WTC11 (cell line): ENCODE measurements at regions not wholly inside any gene's neighbourhood (a gene's known extent, or its start where the extent isn't known, plus 50 kb on each side); places are given as distances from the start of the nearest gene placed in this dataset.
"Not testable (repeated sequence)": the region's sequence is repeated elsewhere in the genome, so short reads cannot be mapped to it uniquely, and the experiment has no call there.

ENCODE experiments used
- ATAC-seq: fragments of 200-7000 bp; cut with Tn5 transposase; 2 replicates; pipeline ENCODE4 v1.10.0; 2021; ENCODE audit warnings: mild to moderate bottlenecking, moderate library complexity
- CTCF ChIA-PET: fragments of 300-600 bp; sonication (Branson Sonifier 250); formaldehyde crosslinking; loops from one replicate; lab custom pipeline; 2021; ENCODE audit warnings: antibody characterized with exemption; lab: Charles Lee
- POLR2A ChIA-PET: fragments of 350-600 bp; sonication (Branson Sonifier 250); formaldehyde crosslinking; loops from one replicate; lab custom pipeline; 2021; ENCODE audit warnings: antibody characterized with exemption; lab: Charles Lee
- DNase-seq: peaks from one replicate; pipeline ENCODE4 v3.0.0; 2021; ENCODE audit warnings: low spot score
- H3K27ac Mint-ChIP-seq: 2 replicates; pipeline ENCODE4 v1.8.0; 2021; ENCODE audit warnings: mixed read lengths
- H3K27me3 Mint-ChIP-seq: 2 replicates; pipeline ENCODE4 v1.8.0; 2021; ENCODE audit warnings: low read depth, mild to moderate bottlenecking, moderate library complexity, mixed read lengths
- H3K36me3 Mint-ChIP-seq: 2 replicates; pipeline ENCODE4 v1.8.0; 2021; ENCODE audit warnings: mixed read lengths
- H3K4me1 Mint-ChIP-seq: 2 replicates; pipeline ENCODE4 v1.8.0; 2022; ENCODE audit warnings: mixed read lengths
- H3K4me3 Mint-ChIP-seq: 2 replicates; pipeline ENCODE4 v1.8.0; 2021; ENCODE audit warnings: mild to moderate bottlenecking, moderate library complexity, mixed read lengths
- H3K9me3 Mint-ChIP-seq: 2 replicates; pipeline ENCODE4 v1.8.0; 2021; ENCODE audit warnings: mixed read lengths
- E2F1 ChIP-seq: sonication (generic); formaldehyde crosslinking; IDR thresholded peaks from 2 replicates; pipeline ENCODE4 v1.8.0; 2022; ENCODE audit warnings: mild to moderate bottlenecking, missing genetic modification reagents
- ELF4 ChIP-seq: sonication (generic); formaldehyde crosslinking; IDR thresholded peaks from 2 replicates; pipeline ENCODE4 v1.8.1; 2022; ENCODE audit warnings: low read depth, mild to moderate bottlenecking, moderate library complexity, missing genetic modification reagents
- ERG ChIP-seq: fragments of 250-450 bp; sonication (Bioruptor Pico); IDR thresholded peaks from 2 replicates; pipeline ENCODE4 v1.8.0; 2021; ENCODE audit warnings: mild to moderate bottlenecking
- GTF2I ChIP-seq: fragments of 250-450 bp; sonication (Bioruptor Pico); conservative IDR thresholded peaks from 2 replicates; pipeline ENCODE4 v1.4.0; 2021; ENCODE audit warnings: mild to moderate bottlenecking
- IRF2 ChIP-seq: sonication (generic); formaldehyde crosslinking; IDR thresholded peaks from 2 replicates; pipeline ENCODE4 v1.8.0; 2022; ENCODE audit warnings: low read depth, missing genetic modification reagents, borderline replicate concordance
- JAZF1 ChIP-seq: fragments of 250-450 bp; sonication (Bioruptor Pico); IDR thresholded peaks from 2 replicates; pipeline ENCODE4 v1.9.0; 2021; ENCODE audit warnings: moderate library complexity, mild to moderate bottlenecking, inconsistent platforms
- KAT7 ChIP-seq: sonication (generic); formaldehyde crosslinking; IDR thresholded peaks from 2 replicates; pipeline ENCODE4 v1.8.1; 2023; ENCODE audit warnings: missing genetic modification reagents, mild to moderate bottlenecking, borderline replicate concordance
- MYBL2 ChIP-seq: sonication (generic); formaldehyde crosslinking; IDR thresholded peaks from 2 replicates; pipeline ENCODE4 v1.8.1; 2023; ENCODE audit warnings: mild to moderate bottlenecking, moderate library complexity, missing genetic modification reagents
- SMAD3 ChIP-seq: sonication (generic); formaldehyde crosslinking; IDR thresholded peaks from 2 replicates; pipeline ENCODE4 v1.8.0; 2022; ENCODE audit warnings: missing genetic modification reagents, mild to moderate bottlenecking, borderline replicate concordance
- SMAD4 ChIP-seq: sonication (generic); formaldehyde crosslinking; IDR thresholded peaks from 2 replicates; pipeline ENCODE4 v1.8.0; 2022; ENCODE audit warnings: mild to moderate bottlenecking, missing genetic modification reagents
- TEAD4 ChIP-seq: sonication (generic); formaldehyde crosslinking; IDR thresholded peaks from 2 replicates; pipeline ENCODE4 v1.8.0; 2022; ENCODE audit warnings: mild to moderate bottlenecking, missing genetic modification reagents
- ZNF219 ChIP-seq: sonication (generic); formaldehyde crosslinking; IDR thresholded peaks from 2 replicates; pipeline ENCODE4 v1.8.0; 2023; ENCODE audit warnings: missing genetic modification reagents, mild to moderate bottlenecking, borderline replicate concordance
- ZNF317 ChIP-seq: sonication (generic); formaldehyde crosslinking; IDR thresholded peaks from 2 replicates; pipeline ENCODE4 v1.8.1; 2023; ENCODE audit warnings: low read depth, mild to moderate bottlenecking, moderate library complexity, missing genetic modification reagents, borderline replicate concordance
- ZNF416 ChIP-seq: fragments of 250-450 bp; sonication (Bioruptor Pico); IDR thresholded peaks from 2 replicates; pipeline ENCODE4 v1.9.0; 2021; ENCODE audit warnings: mild to moderate bottlenecking, inconsistent platforms
- ZNF671 ChIP-seq: fragments of 250-450 bp; sonication (Bioruptor Pico); IDR thresholded peaks from 2 replicates; pipeline ENCODE4 v1.8.0; 2021; ENCODE audit warnings: mild to moderate bottlenecking
- TF ChIP-seq, protein P1 (sequence below): sonication (generic); formaldehyde crosslinking; IDR thresholded peaks from 2 replicates; pipeline ENCODE4 v1.8.0; 2022; ENCODE audit warnings: missing genetic modification reagents
- TF ChIP-seq, protein P2 (sequence below): sonication (generic); formaldehyde crosslinking; IDR thresholded peaks from 2 replicates; pipeline ENCODE4 v1.8.0; 2022; ENCODE audit warnings: mild to moderate bottlenecking, missing genetic modification reagents
- TF ChIP-seq, protein P3 (sequence below): sonication (generic); formaldehyde crosslinking; IDR thresholded peaks from 2 replicates; pipeline ENCODE4 v1.8.0; 2023; ENCODE audit warnings: missing genetic modification reagents
- TF ChIP-seq, protein P4 (sequence below): sonication (generic); formaldehyde crosslinking; IDR thresholded peaks from 2 replicates; pipeline ENCODE4 v1.8.1; 2023; ENCODE audit warnings: mild to moderate bottlenecking, moderate library complexity, missing genetic modification reagents

DNA sequence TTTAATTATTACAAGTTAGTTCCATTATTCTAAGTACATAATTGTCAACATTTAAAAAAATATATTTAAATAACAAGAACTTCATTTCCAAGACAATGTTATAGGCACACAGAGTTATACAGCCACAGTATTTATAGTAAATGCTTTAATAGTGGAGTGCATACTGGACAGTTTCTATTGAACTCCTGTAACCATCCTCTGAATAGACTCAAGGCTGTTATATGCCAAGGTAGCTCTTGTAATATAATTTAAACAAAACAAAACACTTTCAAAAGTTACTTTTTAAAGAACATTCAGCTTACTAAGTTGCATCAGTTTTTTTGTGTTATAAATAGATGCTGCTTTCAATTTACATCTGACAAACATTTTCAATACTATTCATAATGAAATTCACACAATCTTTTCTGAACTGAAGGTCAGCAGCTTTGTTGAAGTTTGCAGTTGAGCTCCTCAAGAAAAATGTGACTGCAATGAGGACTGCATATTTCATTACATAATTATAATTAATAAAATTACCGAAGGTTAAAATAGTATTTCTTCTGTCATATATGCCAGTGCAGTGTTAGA lies 549.9 kb upstream of the CYLC2 start:
- Mint-ChIP-seq H3K9me3 (peaks cover 3% of the 10 kb centered on the region; the same call in 1 of the 2 replicates), H3K4me1 (peaks cover 4% of the 10 kb centered on the region), H3K4me3 (no peak overlapping the region)

DNA sequence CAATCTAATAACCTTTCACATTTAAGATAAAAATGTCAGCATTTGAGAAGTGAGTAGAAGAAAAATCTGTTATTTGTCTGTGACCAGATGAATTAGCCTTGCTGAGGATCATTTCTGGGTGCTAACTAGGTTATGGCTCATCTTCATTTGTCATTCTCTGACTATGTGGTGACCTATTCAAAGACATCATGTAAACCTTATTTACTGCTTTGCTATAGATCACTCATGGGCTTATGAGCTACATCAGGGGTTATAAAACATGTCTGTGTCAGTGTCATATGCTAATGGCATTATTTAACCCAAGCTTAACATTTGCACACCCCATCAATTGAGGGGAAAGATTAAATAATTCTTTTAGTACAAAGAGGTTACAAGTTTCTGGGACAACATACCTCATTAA lies 555.5 kb upstream of the CYLC2 start:
- no peak overlapping the region for H3K27ac Mint-ChIP-seq
- TF ChIP-seq SMAD3 (CRISPR knock-in tag) (no peak), KAT7 (CRISPR knock-in tag) (no peak), SMAD4 (CRISPR knock-in tag) (no peak), ZNF671 (no peak), ZNF219 (no peak), MYBL2 (no peak), GTF2I (no peak), JAZF1 (CRISPR knock-in tag) (no peak), ELF4 (CRISPR knock-in tag) (no peak), IRF2 (CRISPR knock-in tag) (no peak), E2F1 (CRISPR knock-in tag) (no peak), ERG (CRISPR knock-in tag) (no peak)
- TF ChIP-seq, protein P1, sequence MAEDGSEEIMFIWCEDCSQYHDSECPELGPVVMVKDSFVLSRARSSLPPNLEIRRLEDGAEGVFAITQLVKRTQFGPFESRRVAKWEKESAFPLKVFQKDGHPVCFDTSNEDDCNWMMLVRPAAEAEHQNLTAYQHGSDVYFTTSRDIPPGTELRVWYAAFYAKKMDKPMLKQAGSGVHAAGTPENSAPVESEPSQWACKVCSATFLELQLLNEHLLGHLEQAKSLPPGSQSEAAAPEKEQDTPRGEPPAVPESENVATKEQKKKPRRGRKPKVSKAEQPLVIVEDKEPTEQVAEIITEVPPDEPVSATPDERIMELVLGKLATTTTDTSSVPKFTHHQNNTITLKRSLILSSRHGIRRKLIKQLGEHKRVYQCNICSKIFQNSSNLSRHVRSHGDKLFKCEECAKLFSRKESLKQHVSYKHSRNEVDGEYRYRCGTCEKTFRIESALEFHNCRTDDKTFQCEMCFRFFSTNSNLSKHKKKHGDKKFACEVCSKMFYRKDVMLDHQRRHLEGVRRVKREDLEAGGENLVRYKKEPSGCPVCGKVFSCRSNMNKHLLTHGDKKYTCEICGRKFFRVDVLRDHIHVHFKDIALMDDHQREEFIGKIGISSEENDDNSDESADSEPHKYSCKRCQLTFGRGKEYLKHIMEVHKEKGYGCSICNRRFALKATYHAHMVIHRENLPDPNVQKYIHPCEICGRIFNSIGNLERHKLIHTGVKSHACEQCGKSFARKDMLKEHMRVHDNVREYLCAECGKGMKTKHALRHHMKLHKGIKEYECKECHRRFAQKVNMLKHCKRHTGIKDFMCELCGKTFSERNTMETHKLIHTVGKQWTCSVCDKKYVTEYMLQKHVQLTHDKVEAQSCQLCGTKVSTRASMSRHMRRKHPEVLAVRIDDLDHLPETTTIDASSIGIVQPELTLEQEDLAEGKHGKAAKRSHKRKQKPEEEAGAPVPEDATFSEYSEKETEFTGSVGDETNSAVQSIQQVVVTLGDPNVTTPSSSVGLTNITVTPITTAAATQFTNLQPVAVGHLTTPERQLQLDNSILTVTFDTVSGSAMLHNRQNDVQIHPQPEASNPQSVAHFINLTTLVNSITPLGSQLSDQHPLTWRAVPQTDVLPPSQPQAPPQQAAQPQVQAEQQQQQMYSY (CRISPR knock-in tag), result no peak
- TF ChIP-seq, protein P2, sequence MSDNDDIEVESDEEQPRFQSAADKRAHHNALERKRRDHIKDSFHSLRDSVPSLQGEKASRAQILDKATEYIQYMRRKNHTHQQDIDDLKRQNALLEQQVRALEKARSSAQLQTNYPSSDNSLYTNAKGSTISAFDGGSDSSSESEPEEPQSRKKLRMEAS (CRISPR knock-in tag), result no peak
- TF ChIP-seq, protein P3, sequence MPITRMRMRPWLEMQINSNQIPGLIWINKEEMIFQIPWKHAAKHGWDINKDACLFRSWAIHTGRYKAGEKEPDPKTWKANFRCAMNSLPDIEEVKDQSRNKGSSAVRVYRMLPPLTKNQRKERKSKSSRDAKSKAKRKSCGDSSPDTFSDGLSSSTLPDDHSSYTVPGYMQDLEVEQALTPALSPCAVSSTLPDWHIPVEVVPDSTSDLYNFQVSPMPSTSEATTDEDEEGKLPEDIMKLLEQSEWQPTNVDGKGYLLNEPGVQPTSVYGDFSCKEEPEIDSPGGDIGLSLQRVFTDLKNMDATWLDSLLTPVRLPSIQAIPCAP (CRISPR knock-in tag), result no peak
- TF ChIP-seq, all 79 proteins: peak for 0
- peaks cover 12% of the 10 kb centered on the region for H3K4me1 Mint-ChIP-seq
- no peak overlapping the region for H3K4me3 Mint-ChIP-seq
- no peak for DNase-seq
- H3K27me3 Mint-ChIP-seq, result peaks cover 48% of the 10 kb centered on the region
- H3K9me3 Mint-ChIP-seq, result no peaks in the 10 kb centered on the region
- CTCF ChIA-PET, result no interaction called here
- ATAC-seq, result no peak
- POLR2A ChIA-PET, result no interaction called here
- H3K36me3 Mint-ChIP-seq, result no peaks in the 10 kb centered on the region

More for the DNA sequence above, 549.9 kb upstream of the CYLC2 start:
- TF ChIP-seq ZNF317 (CRISPR knock-in tag), result no peak
- no peak for TF ChIP-seq TEAD4 (CRISPR knock-in tag)
- TF ChIP-seq, protein P4, sequence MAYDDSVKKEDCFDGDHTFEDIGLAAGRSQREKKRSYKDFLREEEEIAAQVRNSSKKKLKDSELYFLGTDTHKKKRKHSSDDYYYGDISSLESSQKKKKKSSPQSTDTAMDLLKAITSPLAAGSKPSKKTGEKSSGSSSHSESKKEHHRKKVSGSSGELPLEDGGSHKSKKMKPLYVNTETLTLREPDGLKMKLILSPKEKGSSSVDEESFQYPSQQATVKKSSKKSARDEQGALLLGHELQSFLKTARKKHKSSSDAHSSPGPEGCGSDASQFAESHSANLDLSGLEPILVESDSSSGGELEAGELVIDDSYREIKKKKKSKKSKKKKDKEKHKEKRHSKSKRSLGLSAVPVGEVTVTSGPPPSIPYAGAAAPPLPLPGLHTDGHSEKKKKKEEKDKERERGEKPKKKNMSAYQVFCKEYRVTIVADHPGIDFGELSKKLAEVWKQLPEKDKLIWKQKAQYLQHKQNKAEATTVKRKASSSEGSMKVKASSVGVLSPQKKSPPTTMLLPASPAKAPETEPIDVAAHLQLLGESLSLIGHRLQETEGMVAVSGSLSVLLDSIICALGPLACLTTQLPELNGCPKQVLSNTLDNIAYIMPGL, result no peak
- TF ChIP-seq GTF2I, result no peak
- no peak for TF ChIP-seq ZNF416 (CRISPR knock-in tag)
- no peak for TF ChIP-seq KAT7 (CRISPR knock-in tag)
- Mint-ChIP-seq H3K27ac (no peak overlapping the region), H3K36me3 (no peaks in the 10 kb centered on the region), H3K27me3 (peaks cover 9% of the 10 kb centered on the region)
- DNase-seq, result no peak
- POLR2A ChIA-PET, result no interaction called here
- CTCF ChIA-PET, result no interaction called here
- no peak for ATAC-seq

DNA sequence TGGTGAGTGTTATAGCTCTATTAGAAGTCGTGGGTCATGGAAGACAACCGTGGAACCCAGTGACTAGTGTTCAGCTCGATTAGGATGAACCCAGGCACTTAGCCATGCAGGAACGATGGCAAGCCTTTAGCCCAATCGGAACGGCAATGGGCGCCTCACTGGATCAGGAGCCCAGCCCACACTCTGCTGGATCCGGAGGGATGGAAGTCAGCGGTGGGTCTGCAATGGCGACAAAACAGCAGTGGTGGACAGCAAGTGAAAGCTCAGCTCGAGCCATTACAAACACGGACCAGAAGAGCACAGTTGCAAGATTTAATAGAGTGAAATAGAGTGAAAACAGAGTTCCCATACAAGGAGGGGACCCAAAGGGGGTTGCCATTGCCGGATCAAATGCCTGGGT lies 558.5 kb upstream of the CYLC2 start:
- H3K9me3 Mint-ChIP-seq, H3K36me3 Mint-ChIP-seq, H3K4me3 Mint-ChIP-seq, DNase-seq, H3K27ac Mint-ChIP-seq, ATAC-seq, CTCF ChIA-PET, POLR2A ChIA-PET: not testable (repeated sequence)
- Mint-ChIP-seq H3K27me3 (peaks cover 73% of the 10 kb centered on the region), H3K4me1 (peaks cover 21% of the 10 kb centered on the region)
